ENCODE measurements at regions not wholly inside any gene's neighbourhood (a gene's known extent, or its start where the extent isn't known, plus 50 kb on each side); places are given as distances from the start of the nearest gene placed in this dataset.

- no peaks in the 10 kb centered on the region for H3K4me1 Mint-ChIP-seq
These were observed 269.4 kb upstream of the NRXN1 start for GRCh38 chr2:51301381-51301780.

GRCh38 chr2:51299370-51299769, 267.4 kb upstream of the NRXN1 start:
- no peak overlapping the region for H3K27ac Mint-ChIP-seq
- no peak for DNase-seq
- WGBS, 2 experiments (ENCODE audit: insufficient coverage in 1 of 2, insufficient read length in 1 of 2), result 93% methylated on average over 1 of the region's 1 CpG; no CpG with 5 or more reads in 1 of the 2 experiments
- no peak overlapping the region for H3K27ac ChIP-seq (ENCODE audit: low read depth, low read length)
- no peak for TF ChIP-seq CTCF (conservative IDR thresholded peaks at IDR 0.05)
- H3K36me3 ChIP-seq (ENCODE audit: control insufficient read depth, insufficient read depth, low read length), result no peaks in the 10 kb centered on the region
- no peaks in the 10 kb centered on the region for H3K36me3 Mint-ChIP-seq (ENCODE audit: low read depth)
- no peaks in the 10 kb centered on the region for H3K9me3 ChIP-seq (ENCODE audit: control insufficient read depth, low read length)
- no peaks in the 10 kb centered on the region for H3K27me3 Mint-ChIP-seq (ENCODE audit: insufficient read depth)
- no peak overlapping the region for H3K4me3 Mint-ChIP-seq
- no peaks in the 10 kb centered on the region for H3K27me3 ChIP-seq (ENCODE audit: control insufficient read depth, insufficient read depth, low read length, poor library complexity, severe bottlenecking)
- H3K4me1 Mint-ChIP-seq, result no peaks in the 10 kb centered on the region
- no peaks in the 10 kb centered on the region for H3K4me1 ChIP-seq (ENCODE audit: control insufficient read depth, insufficient read depth, low read length)
- no peaks in the 10 kb centered on the region for H3K9me3 Mint-ChIP-seq
- no peak overlapping the region for H3K4me3 ChIP-seq (ENCODE audit: low read length)
- H3K9ac ChIP-seq (ENCODE audit: extremely low read depth, low read length, poor library complexity, severe bottlenecking), result no peak overlapping the region

More at GRCh38 chr2:51301381-51301780, 269.4 kb upstream of the NRXN1 start:
- no peak overlapping the region for H3K27ac ChIP-seq (ENCODE audit: low read depth, low read length)
- Mint-ChIP-seq H3K27ac (no peak overlapping the region), H3K27me3 (ENCODE audit: insufficient read depth) (no peaks in the 10 kb centered on the region), H3K36me3 (ENCODE audit: low read depth) (no peaks in the 10 kb centered on the region), H3K9me3 (no peaks in the 10 kb centered on the region), H3K4me3 (no peak overlapping the region)
- H3K27me3 ChIP-seq (ENCODE audit: control insufficient read depth, insufficient read depth, low read length, poor library complexity, severe bottlenecking), result no peaks in the 10 kb centered on the region
- H3K36me3 ChIP-seq (ENCODE audit: control insufficient read depth, insufficient read depth, low read length), result no peaks in the 10 kb centered on the region
- H3K9ac ChIP-seq (ENCODE audit: extremely low read depth, low read length, poor library complexity, severe bottlenecking), result no peak overlapping the region
- no peaks in the 10 kb centered on the region for H3K9me3 ChIP-seq (ENCODE audit: control insufficient read depth, low read length)
- H3K4me3 ChIP-seq (ENCODE audit: low read length), result no peak overlapping the region
- DNase-seq, result no peak
- WGBS, 2 experiments (ENCODE audit: insufficient coverage in 1 of 2, insufficient read length in 1 of 2), result 92 to 95% methylated on average over 3 to 4 of the region's 4 CpGs
- TF ChIP-seq CTCF (conservative IDR thresholded peaks at IDR 0.05), result no peak
- no peaks in the 10 kb centered on the region for H3K4me1 ChIP-seq (ENCODE audit: control insufficient read depth, insufficient read depth, low read length)

GRCh38 chr2:51297488-51297887, 265.6 kb upstream of the NRXN1 start:
- DNase-seq, result no peak
- TF ChIP-seq CTCF (conservative IDR thresholded peaks at IDR 0.05), result no peak
- H3K4me1 ChIP-seq (ENCODE audit: control insufficient read depth, insufficient read depth, low read length), result no peaks in the 10 kb centered on the region
- no peaks in the 10 kb centered on the region for H3K36me3 Mint-ChIP-seq (ENCODE audit: low read depth)
- no CpG with 5 or more reads among the region's 1 CpG for WGBS, 2 experiments (ENCODE audit: insufficient coverage in 1 of 2, insufficient read length in 1 of 2)
- no peak overlapping the region for H3K27ac Mint-ChIP-seq
- no peak overlapping the region for H3K4me3 Mint-ChIP-seq
- no peaks in the 10 kb centered on the region for H3K36me3 ChIP-seq (ENCODE audit: control insufficient read depth, insufficient read depth, low read length)
- no peaks in the 10 kb centered on the region for H3K9me3 ChIP-seq (ENCODE audit: control insufficient read depth, low read length)
- H3K4me3 ChIP-seq (ENCODE audit: low read length), result no peak overlapping the region
- no peaks in the 10 kb centered on the region for H3K27me3 Mint-ChIP-seq (ENCODE audit: insufficient read depth)
- no peaks in the 10 kb centered on the region for H3K27me3 ChIP-seq (ENCODE audit: control insufficient read depth, insufficient read depth, low read length, poor library complexity, severe bottlenecking)
- H3K9me3 Mint-ChIP-seq, result no peaks in the 10 kb centered on the region
- no peak overlapping the region for H3K9ac ChIP-seq (ENCODE audit: extremely low read depth, low read length, poor library complexity, severe bottlenecking)
- H3K4me1 Mint-ChIP-seq, result no peaks in the 10 kb centered on the region
- no peak overlapping the region for H3K27ac ChIP-seq (ENCODE audit: low read depth, low read length)
